ENCODE measurements at regions not wholly inside any gene's neighbourhood (a gene's known extent, or its start where the extent isn't known, plus 50 kb on each side); places are given as distances from the start of the nearest gene placed in this dataset.

GRCh38 chrX:46235778-46236177 lies 309.4 kb downstream of the ZNF674 start:
- Histone ChIP-seq H3K9me3 (ENCODE audit: control insufficient read depth, insufficient read depth, low read depth, low read length) (no peaks in the 10 kb centered on the region; the same call in 1 of the 2 replicates), H3K4me3 (ENCODE audit: low read depth, low read length) (no peak overlapping the region), H3K36me3 (ENCODE audit: control insufficient read depth in 2 of 2, insufficient read depth in 1 of 2, low read length in 2 of 2) (no peaks in the 10 kb centered on the region), H3K27ac (ENCODE audit: extremely low read depth, low read depth, low read length) (no peak overlapping the region), H3K4me1 (ENCODE audit: control insufficient read depth, insufficient read depth, low read length) (no peaks in the 10 kb centered on the region)
- ChIA-PET CTCF (interaction anchor here (0.5 to 0.6 kb wide), 2 partner anchors 19 to 495 kb away, joined by 3 read pairs; no protein-coding TSS in a partner anchor), POLR2A (no interaction called here)
- TF ChIP-seq ZNF645 (tag by site-specific recombination; IDR thresholded peaks at IDR 0.05) (no peak), ZBTB11 (tag by site-specific recombination; conservative IDR thresholded peaks at IDR 0.05; ENCODE audit: low read depth) (no peak), ZNF677 (tag by site-specific recombination; IDR thresholded peaks at IDR 0.05) (no peak), ZNF658 (tag by site-specific recombination; IDR thresholded peaks at IDR 0.05) (no peak), KLF17 (tag by site-specific recombination; IDR thresholded peaks at IDR 0.05) (no peak), OSR2 (tag by site-specific recombination; IDR thresholded peaks at IDR 0.05) (no peak), ZNF292 (tag by site-specific recombination; IDR thresholded peaks at IDR 0.05; ENCODE audit: borderline replicate concordance, low read depth) (no peak), WT1 (tag by site-specific recombination; IDR thresholded peaks at IDR 0.05) (no peak), ZNF513 (tag by site-specific recombination; IDR thresholded peaks at IDR 0.05) (no peak), ZNF777 (tag by site-specific recombination; IDR thresholded peaks at IDR 0.05; ENCODE audit: borderline replicate concordance) (no peak), ZNF585B (tag by site-specific recombination; IDR thresholded peaks at IDR 0.05) (no peak)

GRCh38 chrX:46234775-46235174 lies 310.4 kb downstream of the ZNF674 start:
- POLR2A ChIA-PET, result interaction anchor here (0.6 kb wide), 1 partner anchor 16 kb away, joined by 3 read pairs; no protein-coding TSS in a partner anchor
- TF ChIP-seq ZBTB17 (tag by site-specific recombination; IDR thresholded peaks at IDR 0.05) (no peak), ZNF16 (tag by site-specific recombination; IDR thresholded peaks at IDR 0.05; ENCODE audit: low read depth) (no peak), ZNF776 (tag by site-specific recombination; IDR thresholded peaks at IDR 0.05; ENCODE audit: borderline replicate concordance) (no peak), ZNF600 (tag by site-specific recombination; IDR thresholded peaks at IDR 0.05) (no peak), SCRT2 (tag by site-specific recombination; IDR thresholded peaks at IDR 0.05) (no peak), SALL2 (tag by site-specific recombination; IDR thresholded peaks at IDR 0.05; ENCODE audit: borderline replicate concordance) (no peak), ZNF645 (tag by site-specific recombination; IDR thresholded peaks at IDR 0.05) (no peak), ZXDB (tag by site-specific recombination; IDR thresholded peaks at IDR 0.05) (no peak), HOXD13 (CRISPR knock-in tag; IDR thresholded peaks at IDR 0.05; ENCODE audit: borderline replicate concordance) (no peak), ZNF184 (tag by site-specific recombination; IDR thresholded peaks at IDR 0.05) (no peak), ZNF658 (tag by site-specific recombination; IDR thresholded peaks at IDR 0.05) (no peak), ZBTB26 (tag by site-specific recombination; optimal IDR thresholded peaks at IDR 0.05) (no peak), ZNF274 (IDR thresholded peaks at IDR 0.05; ENCODE audit: low read length) (no peak), ZNF274 (tag by site-specific recombination; IDR thresholded peaks at IDR 0.05; ENCODE audit: borderline replicate concordance) (no peak), ZNF335 (tag by site-specific recombination; conservative IDR thresholded peaks at IDR 0.05) (no peak)
- no peak overlapping the region for H3K27ac ChIP-seq (ENCODE audit: extremely low read depth, low read depth, low read length)

More at GRCh38 chrX:46234775-46235174, 310.4 kb downstream of the ZNF674 start:
- Histone ChIP-seq H3K4me1 (ENCODE audit: control insufficient read depth, insufficient read depth, low read length) (no peaks in the 10 kb centered on the region), H3K4me3 (ENCODE audit: low read depth, low read length) (no peak overlapping the region), H3K36me3 (ENCODE audit: control insufficient read depth in 2 of 2, insufficient read depth in 1 of 2, low read length in 2 of 2) (no peaks in the 10 kb centered on the region), H3K9me3 (ENCODE audit: control insufficient read depth, insufficient read depth, low read depth, low read length) (no peaks in the 10 kb centered on the region; the same call in 1 of the 2 replicates)
- CTCF ChIA-PET, result no interaction called here

Measured in HEK293 (cell line).